Ishikawa (cell line): ENCODE measurements at regions not wholly inside any gene's neighbourhood (a gene's known extent, or its start where the extent isn't known, plus 50 kb on each side); places are given as distances from the start of the nearest gene placed in this dataset.

Source experiments
- CEBPB ChIP-seq: IDR thresholded peaks from 2 replicates; pipeline ENCODE4 v1.6.1; 2012
- RAD21 ChIP-seq: IDR thresholded peaks from 2 replicates; pipeline ENCODE4 v1.6.1; 2012; ENCODE audit warnings: low read depth
- REST ChIP-seq: IDR thresholded peaks from 2 replicates; pipeline ENCODE4 v1.6.1; 2012; ENCODE audit warnings: low read depth, mild to moderate bottlenecking
- USF1 ChIP-seq: IDR thresholded peaks from 2 replicates; pipeline ENCODE4 v1.6.1; 2012

DNA sequence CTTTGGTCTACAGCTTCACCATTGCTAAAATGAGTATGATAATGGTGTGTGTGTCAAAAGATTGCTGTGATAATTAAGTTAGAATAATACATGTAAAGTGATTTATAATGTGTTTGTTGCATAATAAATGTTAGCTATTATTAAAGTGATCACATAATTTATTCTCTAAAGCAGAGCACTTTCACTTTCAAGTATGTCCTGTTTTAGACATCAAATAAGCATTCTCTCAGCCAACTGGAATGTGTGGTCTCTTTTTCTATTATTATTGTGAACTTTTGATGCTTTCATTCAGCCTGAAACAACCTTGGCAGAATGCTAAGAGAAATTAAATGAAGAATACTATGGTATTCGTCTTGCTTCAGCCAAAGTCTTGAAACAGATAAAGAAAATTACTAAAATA lies 102.8 kb upstream of the COL11A1 start:
- no peak for TF ChIP-seq CEBPB
- TF ChIP-seq RAD21, result no peak
- no peak for TF ChIP-seq USF1
- TF ChIP-seq REST, result no peak
